Retina (tissue), 1 donor: ENCODE measurements at regions not wholly inside any gene's neighbourhood (a gene's known extent, or its start where the extent isn't known, plus 50 kb on each side); places are given as distances from the start of the nearest gene placed in this dataset.
A peak's percentile ranks its signal among the peaks of the same experiment; 100 is the strongest.
"Not testable (repeated sequence)": the region's sequence is repeated elsewhere in the genome, so short reads cannot be mapped to it uniquely, and the experiment has no call there.

Experiments used
- DNase-seq: peaks from one replicate; pipeline ENCODE4 v3.0.0-alpha.2; 2016

DNA sequence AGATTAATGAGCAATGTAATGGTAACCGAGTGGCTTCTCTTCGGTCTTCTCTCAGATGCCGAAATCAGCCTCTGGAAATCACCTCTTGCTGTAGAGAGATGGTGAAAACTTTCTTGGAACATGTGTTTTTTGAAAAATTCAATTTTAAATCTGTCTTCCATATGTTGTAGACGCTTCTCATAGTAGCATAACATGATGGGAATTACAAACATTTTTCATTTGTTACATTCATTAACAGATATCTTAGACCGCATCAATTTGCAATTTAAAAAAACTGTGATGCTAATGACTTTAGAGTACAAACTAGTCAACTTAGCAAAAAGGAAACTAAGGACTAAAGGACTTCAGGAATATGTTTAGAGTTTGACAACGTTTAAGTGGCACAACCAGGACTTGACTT, 275.2 kb downstream of the ASXL3 start:
- DNase-seq: no peak

DNA sequence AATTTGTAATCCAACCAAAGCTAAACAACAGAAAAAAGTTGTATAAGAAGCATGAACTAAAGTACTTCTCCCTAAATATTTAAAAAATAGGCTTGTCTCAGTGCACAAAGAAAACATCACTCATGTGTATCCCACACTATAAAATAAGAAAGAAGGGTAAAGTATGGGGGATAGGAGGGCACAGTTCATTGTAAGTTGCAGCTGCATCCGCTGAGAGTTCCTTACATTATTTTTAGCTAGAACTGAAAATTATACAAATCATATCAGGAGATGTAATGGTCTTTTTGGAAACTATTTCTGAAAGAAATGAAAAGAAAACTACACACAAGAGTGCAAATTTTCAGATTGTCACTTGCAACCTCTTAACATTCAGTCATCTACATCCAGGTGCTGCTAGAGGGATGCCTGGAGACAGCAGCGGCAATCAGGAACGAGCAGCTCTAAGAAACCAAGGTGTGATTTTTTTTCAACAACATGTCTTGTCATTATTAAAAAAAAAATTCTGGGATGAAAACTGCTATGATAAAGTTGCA, 273.6 kb downstream of the ASXL3 start:
- DNase-seq: no peak

- no peak for DNase-seq
Measured at GRCh38 chr18:33849731-33850130, 271.7 kb downstream of the ASXL3 start.

DNA sequence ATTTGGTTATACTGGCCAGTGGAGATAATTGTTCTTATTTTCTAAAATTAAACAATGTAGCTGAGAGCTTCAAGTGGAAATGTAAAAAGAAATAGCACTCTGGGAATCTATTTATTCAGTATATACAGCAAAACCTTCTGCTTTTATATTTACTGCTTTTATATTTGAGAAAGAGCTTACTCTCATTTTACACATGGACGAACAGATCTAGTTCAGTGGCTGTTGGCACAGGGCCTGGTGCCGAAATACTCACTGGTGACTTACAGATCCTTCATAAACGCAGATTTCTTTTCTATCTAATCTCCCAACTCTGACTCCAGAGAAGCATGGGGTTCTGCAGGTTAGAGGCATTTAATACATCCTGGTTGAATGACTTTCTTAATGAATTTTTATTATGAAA, 266.2 kb downstream of the ASXL3 start:
- DNase-seq: no peak

DNA sequence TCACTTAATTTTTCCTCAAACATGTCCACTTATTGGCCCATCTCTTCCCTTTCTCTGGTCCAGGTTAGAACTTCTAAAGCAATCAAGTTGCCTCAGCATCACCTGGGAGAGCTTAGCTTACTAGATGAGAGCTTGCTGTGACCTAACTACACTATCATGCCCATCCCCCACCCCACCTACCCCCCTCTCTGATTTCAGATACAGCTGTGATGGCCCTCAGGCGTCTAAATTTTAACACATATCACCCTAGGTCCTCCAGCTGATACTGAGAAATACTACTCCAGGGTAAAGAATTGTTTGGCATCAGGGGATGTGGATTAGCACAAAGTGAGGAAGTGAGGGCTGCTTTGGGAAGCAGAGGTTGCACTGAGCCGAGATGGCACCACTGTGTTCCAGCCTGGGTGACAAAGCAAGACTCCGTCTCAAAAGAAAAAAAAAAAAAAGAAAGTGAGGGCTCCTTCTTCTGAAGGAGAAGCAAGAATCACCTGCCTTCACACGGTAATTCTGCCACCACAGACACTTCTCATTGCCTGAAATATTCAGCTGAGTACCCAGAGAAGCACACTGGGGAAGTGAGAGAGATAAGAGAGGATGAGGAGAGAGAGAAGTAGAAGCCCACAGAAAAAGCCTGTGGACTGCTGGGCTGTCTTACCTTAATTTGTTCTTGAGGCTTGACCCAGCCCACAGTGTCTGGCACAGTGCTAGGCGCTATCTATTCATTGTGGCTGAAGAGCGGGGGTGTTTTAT, 263.4 kb downstream of the ASXL3 start:
- DNase-seq: no peak

- no peak for DNase-seq
Measured at GRCh38 chr18:33840212-33840593, 262.2 kb downstream of the ASXL3 start.

GRCh38 chr18:33839452-33840211, 261.6 kb downstream of the ASXL3 start:
- peak; percentile 48 for DNase-seq

DNA sequence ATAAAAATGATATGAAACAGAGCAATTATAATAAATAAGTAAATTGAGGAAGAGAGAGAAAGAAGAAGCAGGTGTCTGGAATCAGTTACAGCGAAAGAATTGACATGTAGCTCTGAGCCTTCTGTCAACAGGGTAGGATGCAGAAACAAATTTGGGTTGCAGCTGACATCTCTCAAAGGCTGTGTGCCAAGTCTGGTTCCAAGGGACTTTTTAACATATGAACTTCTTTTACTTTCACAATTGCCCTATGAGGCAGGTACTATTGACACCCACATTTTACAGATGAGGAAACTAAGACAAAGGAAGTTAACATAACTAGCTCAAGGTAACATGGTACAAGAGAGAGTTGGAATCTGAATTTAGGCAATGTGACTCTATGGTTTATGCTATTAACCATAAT, 260.0 kb downstream of the ASXL3 start:
- DNase-seq: no peak

GRCh38 chr18:33837191-33837590, 259.2 kb downstream of the ASXL3 start:
- no peak for DNase-seq

GRCh38 chr18:33836564-33836963, 258.5 kb downstream of the ASXL3 start:
- no peak for DNase-seq

DNA sequence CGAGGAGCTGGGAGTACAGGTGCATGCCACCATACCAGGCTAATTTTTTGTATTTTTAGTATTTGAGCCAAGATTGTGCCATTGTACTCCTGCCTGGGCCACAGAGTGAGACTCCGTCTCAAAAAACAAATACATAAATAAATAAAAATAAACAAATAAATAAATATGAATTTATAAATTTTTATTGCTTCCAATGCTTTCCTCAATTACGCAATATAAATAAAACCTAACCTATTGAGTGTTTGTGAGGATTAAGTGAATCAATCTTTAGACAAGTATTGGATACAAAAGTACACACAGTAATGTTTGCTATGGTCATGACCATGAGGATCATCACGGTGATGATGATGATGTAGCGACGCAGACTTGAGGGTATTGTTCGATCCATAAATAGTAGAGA, 257.4 kb downstream of the ASXL3 start:
- DNase-seq: no peak

GRCh38 chr18:33833842-33834241, 255.8 kb downstream of the ASXL3 start:
- DNase-seq: no peak

- DNase-seq: no peak
Measured at GRCh38 chr18:33831424-33831823, 253.4 kb downstream of the ASXL3 start.

- DNase-seq: no peak
Measured at GRCh38 chr18:33830213-33830612, 252.2 kb downstream of the ASXL3 start.

DNA sequence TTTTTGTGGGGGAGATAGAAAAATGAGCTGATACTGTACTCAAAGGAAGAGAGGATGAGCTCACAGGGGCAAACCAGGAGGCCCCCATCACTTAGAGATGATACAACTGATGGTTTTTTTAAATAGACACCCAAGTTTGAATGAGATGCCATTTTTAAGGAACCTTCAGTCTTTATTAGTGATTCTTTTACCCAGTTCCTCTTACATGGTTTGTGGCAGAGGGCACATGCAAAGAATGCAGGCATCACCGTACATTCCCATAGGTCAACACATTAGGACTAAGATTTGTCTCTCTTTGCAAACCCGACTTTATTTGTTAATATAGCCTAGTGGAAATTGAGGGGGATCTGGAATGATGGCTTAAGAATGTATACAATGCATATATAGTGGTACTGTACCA, 250.9 kb downstream of the ASXL3 start:
- DNase-seq: no peak

DNA sequence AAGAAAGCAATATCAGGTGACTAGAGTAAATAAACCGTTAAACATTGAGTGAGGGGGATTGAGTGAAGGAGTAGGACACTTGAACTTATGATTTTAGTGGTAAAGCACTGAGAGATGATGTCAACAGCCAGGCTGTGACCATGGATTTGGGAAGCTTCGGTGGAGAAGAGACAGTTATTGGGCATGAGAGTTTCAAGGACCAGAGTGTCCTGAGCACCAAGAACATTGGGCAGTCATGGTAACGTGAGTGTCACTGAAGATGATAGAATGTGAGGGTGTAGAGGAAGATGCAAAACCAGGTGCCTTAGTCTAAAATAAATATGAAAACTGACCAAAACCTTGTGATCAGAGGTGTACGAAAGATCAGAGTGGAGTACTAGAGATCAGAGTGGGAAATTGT, 248.1 kb downstream of the ASXL3 start:
- no peak for DNase-seq

DNA sequence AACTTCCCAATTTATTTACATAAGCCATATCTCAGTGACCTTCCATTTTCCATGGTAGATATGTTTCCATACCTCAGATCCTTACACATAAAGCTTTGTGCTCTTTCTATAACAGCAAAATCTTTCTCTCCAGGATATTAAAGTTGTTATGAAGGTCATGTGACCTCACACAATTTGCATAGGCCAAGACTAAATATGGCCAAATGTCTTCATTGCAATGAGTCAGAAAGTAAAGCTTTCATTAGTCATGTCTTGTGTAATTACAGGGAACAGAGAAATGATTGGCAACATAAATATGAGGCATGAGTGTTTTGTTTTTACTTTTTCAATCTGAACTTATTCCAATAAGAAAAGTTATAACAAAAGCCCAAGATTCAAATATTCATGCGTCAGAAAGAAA, 243.5 kb downstream of the ASXL3 start:
- no peak for DNase-seq

GRCh38 chr18:33820517-33821371, 242.7 kb downstream of the ASXL3 start:
- peak; percentile 37 for DNase-seq

- not testable (repeated sequence) for DNase-seq
Measured at GRCh38 chr18:33819692-33820343, 241.8 kb downstream of the ASXL3 start.

GRCh38 chr18:33818145-33818544, 240.1 kb downstream of the ASXL3 start:
- no peak for DNase-seq

- DNase-seq: no peak
Measured at GRCh38 chr18:33817096-33817495, 239.1 kb downstream of the ASXL3 start.

DNA sequence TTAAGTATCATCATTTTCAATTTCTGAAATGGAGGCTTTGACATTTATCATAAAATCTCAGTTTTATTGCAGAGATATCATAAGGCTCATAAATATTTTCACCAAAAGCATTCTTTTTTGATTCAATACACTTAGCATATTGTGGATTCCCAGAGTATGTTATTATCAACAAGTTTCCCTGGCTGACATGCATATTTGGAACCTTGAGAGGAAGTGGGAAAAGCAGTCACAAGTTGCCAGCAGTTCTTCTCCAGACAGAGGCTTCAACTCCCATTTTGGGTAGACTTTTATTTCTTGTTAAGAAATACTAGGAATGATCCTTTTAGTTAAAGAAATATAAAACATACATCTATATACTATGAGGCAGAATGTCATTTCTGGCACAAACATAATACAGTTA, 236.5 kb downstream of the ASXL3 start:
- no peak for DNase-seq

DNA sequence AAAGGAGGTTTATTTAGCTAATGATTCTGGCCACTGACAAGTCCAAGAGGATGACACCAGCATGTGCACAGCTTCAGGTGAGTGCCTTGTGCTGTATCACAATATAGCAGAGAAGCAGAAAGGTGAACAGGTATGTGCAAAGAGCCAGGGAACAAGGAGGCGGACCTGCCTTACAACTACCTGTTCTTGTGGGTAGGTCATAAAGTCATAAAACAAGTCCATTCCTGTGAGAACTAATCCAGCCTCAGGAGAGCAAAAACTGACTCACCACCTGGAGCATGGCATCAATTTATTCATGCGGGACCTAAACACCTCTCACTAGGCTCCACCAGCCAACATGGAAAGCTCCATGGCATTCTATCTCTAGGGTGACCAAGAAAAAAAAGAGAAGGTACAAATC, 234.2 kb downstream of the ASXL3 start:
- DNase-seq: no peak
